ENCODE measurements at regions not wholly inside any gene's neighbourhood (a gene's known extent, or its start where the extent isn't known, plus 50 kb on each side); places are given as distances from the start of the nearest gene placed in this dataset.

DNA sequence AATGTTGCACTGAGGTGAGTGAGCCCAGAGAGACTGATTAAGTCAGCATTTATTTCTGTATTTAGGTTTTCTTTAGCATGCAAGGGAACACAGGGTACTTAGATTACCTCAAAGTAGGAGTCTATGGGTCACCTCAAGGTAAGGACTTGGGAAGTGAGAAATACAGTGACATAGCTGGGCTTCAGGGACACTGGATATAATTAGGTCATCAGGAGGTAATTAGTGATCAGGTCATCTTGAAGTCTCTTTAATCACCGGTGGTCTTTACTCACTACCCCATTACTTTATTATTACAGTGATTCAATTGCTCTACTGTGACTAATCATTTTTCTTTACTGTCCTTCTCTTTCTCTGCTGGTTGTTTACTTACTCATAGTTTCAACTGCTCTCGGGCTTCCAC lies 59.9 kb upstream of the KCNK1 start:
- intact Hi-C loops (cut with DNase I), result no loop called here
- no peak for TF ChIP-seq CTCF (IDR thresholded peaks at IDR 0.05)
- Histone ChIP-seq H3K27me3 (no peaks in the 10 kb centered on the region), H3K4me1 (no peaks in the 10 kb centered on the region), H3K27ac (no peak overlapping the region), H3K36me3 (no peaks in the 10 kb centered on the region), H3K9me3 (no peaks in the 10 kb centered on the region), H3K4me3 (no peak overlapping the region)
- DNase-seq (ENCODE audit: low spot score in 2 of 2), result no peak

DNA sequence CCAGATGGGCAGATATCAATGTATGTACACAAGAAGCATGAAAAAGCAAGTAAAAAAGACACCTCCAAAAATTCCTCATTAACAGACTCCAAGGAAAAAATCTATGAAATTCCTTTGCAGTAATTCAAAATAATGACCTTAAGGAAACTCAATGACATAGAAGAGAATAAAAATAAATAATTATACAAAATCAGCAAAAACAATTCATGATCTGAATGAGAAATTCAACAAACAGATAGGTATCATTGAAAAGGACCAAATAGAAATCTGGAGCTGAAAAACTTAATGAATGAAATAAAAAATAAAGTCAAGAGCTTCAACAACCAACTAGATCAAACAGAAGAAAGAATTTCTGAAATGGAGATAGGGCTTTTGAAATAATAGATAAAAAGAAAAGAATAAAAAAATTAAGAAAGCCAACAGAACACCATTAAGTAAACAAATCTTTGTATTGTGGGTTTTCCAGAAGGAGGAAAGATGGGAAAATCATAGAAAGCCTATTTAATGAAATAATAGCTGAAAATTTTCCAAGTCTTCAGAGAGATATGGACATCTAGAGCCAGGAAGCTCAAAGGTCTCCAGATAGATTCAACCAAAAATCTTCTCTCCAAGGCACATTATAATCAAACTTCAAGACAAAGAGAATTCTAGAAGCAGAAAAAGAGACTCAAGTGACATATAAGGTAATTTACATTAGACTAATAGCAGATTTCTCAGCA lies 52.0 kb upstream of the KCNK1 start:
- TF ChIP-seq CTCF (IDR thresholded peaks at IDR 0.05), result no peak
- Histone ChIP-seq H3K36me3 (no peaks in the 10 kb centered on the region), H3K27me3 (no peaks in the 10 kb centered on the region), H3K27ac (no peak overlapping the region), H3K4me3 (no peak overlapping the region), H3K4me1 (no peaks in the 10 kb centered on the region), H3K9me3 (peaks cover 9 to 28% of the 10 kb centered on the region in 2 donors)
- no peak for DNase-seq (ENCODE audit: low spot score in 2 of 2)
- intact Hi-C loops (cut with DNase I), result no loop called here

Data from ascending aorta (tissue), 2 donors.